ENCODE measurements at regions not wholly inside any gene's neighbourhood (a gene's known extent, or its start where the extent isn't known, plus 50 kb on each side); places are given as distances from the start of the nearest gene placed in this dataset.
A peak's percentile ranks its signal among the peaks of the same experiment; 100 is the strongest.
"Not testable (repeated sequence)": the region's sequence is repeated elsewhere in the genome, so short reads cannot be mapped to it uniquely, and the experiment has no call there.

DNA sequence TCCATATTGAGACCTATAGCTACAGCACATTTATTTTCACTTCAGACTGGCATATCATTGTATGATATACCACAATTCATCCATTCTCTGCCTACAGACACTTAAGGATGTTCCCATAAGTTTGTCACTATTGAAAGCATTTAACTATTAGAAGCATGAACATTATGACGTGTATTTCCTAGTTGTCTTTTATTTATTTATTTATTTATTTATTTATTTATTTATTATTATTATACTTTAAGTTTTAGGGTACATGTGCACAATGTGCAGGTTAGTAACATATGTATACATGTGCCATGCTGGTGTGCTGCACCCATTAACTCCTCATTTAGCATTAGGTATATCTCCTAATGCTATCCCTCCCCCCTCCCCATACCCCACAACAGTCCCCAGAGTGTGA is 448.0 kb downstream of the TMEM232 start:
- not testable (repeated sequence) for DNase-seq (ENCODE audit: low read depth in 2 of 3, low spot score in 2 of 3)

DNA sequence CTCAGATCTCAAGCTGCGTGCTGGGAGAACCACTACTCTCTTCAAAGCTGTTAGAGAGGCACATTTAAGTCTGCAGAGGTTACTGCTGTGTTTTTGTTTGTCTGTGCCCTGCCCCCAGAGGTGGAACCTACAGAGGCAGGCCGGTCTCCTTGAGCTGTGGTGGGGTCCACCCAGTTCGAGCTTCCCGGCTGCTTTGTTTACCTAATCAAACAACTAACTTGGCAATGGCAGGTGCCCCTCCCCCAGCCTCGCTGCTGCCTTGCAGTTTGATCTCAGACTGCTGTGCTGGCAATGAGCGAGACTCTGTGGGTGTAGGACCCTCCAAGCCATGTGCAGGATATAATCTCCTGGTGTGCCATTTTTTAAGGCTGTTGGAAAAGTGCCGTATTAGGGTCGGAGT is 442.4 kb downstream of the TMEM232 start:
- DNase-seq (ENCODE audit: low read depth in 2 of 3, low spot score in 2 of 3): not testable (repeated sequence)

DNA sequence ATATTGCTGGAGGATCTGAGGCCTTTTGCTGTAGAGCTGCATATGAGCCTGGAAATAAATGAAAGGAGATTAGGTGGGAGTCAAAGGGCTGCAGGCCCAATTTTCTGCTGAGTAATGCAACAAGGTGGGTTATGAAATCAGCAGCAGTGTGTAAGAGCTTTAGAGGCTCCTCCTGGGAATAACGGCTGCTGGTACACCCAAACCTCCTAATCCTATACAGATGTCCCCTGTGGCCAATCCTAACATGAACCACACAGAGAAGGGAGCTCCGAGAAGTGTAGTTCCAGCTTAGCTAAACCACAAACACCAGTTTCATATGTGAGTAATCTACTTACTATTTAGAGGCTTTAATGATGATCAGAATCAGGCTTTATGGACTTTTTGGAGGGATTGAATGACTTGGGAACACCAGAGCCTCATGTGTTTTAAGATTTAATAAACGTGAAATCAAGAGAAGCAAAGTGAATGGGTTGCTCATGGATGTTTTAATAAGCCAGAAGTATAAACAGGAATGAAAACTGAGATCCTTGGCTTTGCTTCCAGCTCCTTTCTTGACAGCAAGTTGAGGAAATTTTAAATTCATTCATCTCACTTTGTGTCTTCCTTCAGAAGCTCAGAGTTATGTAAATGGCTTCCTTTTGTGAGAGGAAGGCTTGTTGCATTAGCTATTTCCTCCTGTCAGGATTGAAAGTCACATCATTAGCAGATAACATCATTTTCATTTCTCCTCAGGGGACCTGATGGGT is 437.5 kb downstream of the TMEM232 start:
- DNase-seq (ENCODE audit: low read depth in 2 of 3, low spot score in 2 of 3): no peak

DNA sequence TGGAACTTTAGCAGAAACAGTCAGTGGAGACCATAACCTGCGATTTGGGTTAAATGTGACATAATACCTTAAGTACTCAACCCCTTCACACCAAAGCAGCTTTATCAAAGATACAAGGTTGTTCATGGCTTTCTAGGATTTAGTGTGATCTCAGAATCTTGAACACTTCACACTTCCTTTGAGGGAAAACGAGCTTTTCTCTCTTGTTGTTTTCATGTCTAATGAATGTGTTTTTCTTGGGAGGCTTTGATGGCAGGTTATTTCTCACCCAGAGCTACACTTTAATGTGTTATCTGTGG is 437.0 kb downstream of the TMEM232 start:
- DNase-seq (ENCODE audit: low read depth in 2 of 3, low spot score in 2 of 3): no peak

DNA sequence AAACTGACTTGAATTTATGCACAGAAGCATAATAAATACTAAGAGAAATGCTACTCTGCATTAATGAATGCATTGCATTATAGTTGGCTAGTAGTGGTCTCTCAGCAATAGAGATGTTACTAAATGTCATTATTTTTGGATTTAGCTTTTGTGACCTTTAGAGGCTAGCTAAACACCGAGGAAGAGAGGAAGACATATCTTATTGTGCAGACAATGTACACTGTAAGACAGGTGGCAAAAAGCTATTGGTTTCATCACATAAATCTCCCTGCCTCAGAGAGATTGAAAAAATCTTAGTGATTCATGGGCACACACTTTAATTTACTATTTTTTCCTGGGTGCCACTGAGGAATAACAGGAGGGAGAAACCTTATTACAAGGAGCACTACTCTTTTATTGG is 435.9 kb downstream of the TMEM232 start:
- no peak for DNase-seq (ENCODE audit: low read depth in 2 of 3, low spot score in 2 of 3)

- DNase-seq (ENCODE audit: low read depth in 2 of 3, low spot score in 2 of 3): no peak
These were observed 432.2 kb downstream of the TMEM232 start for GRCh38 chr5:110294281-110294680.

- no peak for DNase-seq (ENCODE audit: low read depth in 2 of 3, low spot score in 2 of 3)
These were observed 429.3 kb downstream of the TMEM232 start for GRCh38 chr5:110297152-110297670.

GRCh38 chr5:110304176-110304575 is 422.3 kb downstream of the TMEM232 start:
- no peak for DNase-seq (ENCODE audit: low read depth in 2 of 3, low spot score in 2 of 3)

DNA sequence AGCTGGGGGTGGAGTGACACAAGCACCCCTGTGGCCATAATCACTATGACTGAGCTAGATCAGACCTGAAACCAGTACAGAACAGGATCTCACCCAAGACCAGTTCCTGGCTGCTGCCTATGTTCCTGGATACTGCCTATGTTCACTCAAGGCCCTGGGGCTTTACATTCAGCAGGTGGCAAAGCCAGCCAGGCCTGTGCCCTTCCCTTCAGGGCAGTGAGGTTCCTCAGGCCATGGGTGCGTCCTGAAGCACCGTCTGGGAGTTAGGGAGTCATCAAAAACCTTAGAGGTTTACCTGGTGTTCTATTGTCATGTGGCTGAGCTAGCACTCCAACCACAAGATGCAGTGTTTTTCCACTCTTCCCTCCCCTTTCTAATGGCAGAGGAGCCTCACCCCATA is 419.8 kb downstream of the TMEM232 start:
- no peak for DNase-seq (ENCODE audit: low read depth in 2 of 3, low spot score in 2 of 3)

GRCh38 chr5:110309222-110309621 is 417.2 kb downstream of the TMEM232 start:
- DNase-seq (ENCODE audit: low read depth in 2 of 3, low spot score in 2 of 3): no peak

DNA sequence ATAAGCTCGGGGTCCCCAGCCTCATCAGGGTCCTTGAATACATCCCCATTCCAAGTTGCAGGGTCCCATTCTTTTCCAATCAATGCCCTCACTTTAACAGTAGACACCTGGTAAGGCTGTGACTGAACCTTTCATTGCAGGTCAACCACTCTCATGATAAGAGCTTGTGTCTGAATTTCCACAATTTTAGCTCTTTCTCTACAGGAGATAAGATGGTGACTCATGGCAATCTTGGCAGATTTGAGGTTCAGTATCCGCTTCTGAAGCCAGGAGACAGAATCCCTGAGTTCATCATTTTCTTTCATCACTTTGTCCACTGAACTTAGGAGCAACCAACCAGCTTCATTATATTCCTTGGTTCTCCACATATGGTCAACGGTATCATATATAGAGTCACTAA is 409.9 kb downstream of the TMEM232 start:
- DNase-seq (ENCODE audit: low read depth in 2 of 3, low spot score in 2 of 3): not testable (repeated sequence)

DNA sequence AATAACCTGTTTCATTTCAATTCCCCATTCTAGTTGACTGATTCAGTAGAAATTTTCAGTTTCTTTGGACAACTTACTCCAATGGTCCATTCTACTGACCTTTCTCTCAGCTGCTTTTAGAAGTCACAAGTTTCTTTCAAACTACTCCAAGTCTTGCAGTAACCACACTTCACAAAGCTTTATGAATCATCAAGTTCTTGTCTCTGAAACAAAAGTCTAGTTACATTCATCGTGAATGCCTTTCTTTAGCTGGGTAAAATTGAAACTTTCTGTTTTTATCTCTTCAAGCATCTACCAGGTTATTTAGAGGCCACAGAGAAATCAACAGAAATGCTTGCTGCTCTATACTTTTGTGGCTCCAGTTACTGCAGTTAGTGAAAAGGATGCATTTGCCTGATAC is 405.4 kb downstream of the TMEM232 start:
- DNase-seq (ENCODE audit: low read depth in 2 of 3, low spot score in 2 of 3): no peak

GRCh38 chr5:110323357-110323756 is 403.1 kb downstream of the TMEM232 start:
- DNase-seq (ENCODE audit: low read depth in 2 of 3, low spot score in 2 of 3): no peak

- DNase-seq (ENCODE audit: low read depth in 2 of 3, low spot score in 2 of 3): no peak
These were observed 402.6 kb downstream of the TMEM232 start for GRCh38 chr5:110323832-110324231.

- DNase-seq (ENCODE audit: low read depth in 2 of 3, low spot score in 2 of 3): no peak
These were observed 401.6 kb downstream of the TMEM232 start for GRCh38 chr5:110324876-110325275.

- no peak for DNase-seq (ENCODE audit: low read depth in 2 of 3, low spot score in 2 of 3)
These were observed 396.4 kb downstream of the TMEM232 start for GRCh38 chr5:110329955-110330525.

DNA sequence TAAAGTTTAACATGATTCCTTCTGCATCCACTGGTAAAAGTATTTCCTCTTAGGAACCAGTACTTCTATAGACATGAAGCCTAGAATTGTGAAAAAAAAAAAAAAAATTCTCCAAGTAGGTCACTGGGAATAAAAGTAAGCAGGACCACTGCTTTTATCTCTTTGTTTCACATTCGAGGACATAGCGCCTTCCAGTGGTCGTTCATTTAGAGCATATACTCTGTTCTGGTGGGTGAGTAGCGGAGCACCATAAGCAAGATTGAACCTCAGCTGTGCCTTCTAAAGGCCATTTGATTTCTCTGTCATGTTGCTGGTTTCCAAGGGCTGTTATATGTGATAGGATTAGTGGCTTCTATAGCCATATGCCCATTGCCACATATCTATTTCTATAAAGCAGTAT is 393.1 kb downstream of the TMEM232 start:
- DNase-seq (ENCODE audit: low read depth in 2 of 3, low spot score in 2 of 3): peak in 2 of 3 donors; percentile 0 to 23

DNA sequence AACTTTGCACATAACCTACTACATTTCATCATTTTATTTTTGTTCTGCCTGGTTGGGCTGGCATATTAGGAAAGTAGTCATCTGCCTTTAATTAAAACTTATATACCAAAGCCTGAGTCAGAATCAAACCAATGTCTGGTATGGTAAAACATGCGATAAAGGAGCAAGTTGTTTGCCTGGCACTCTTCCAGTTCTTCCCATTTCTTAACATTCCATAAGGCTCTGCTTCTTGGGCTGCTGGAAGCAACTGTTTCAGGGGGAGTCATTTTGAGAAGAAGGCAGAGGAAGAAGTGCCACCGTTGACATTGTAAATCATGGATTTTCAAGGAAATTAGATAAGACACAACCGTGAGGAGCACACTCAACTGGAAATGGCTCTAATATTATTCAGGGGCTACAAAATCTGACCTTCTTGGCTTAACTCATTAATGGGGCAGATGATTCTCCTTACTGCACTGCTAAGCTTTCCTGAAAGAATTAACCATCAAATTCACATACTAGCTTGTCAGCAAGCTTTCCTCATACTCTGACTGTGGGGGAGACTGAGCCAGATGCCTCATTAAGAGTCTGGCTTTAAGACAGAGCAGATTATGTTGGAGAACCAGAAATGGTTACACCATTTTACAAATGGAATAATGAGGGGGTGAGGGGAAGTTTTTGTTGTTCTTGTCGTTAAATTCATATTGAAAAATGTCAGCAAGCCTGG is 391.0 kb downstream of the TMEM232 start:
- no peak for DNase-seq (ENCODE audit: low read depth in 2 of 3, low spot score in 2 of 3)

- no peak for DNase-seq (ENCODE audit: low read depth in 2 of 3, low spot score in 2 of 3)
These were observed 388.0 kb downstream of the TMEM232 start for GRCh38 chr5:110338341-110339083.

DNA sequence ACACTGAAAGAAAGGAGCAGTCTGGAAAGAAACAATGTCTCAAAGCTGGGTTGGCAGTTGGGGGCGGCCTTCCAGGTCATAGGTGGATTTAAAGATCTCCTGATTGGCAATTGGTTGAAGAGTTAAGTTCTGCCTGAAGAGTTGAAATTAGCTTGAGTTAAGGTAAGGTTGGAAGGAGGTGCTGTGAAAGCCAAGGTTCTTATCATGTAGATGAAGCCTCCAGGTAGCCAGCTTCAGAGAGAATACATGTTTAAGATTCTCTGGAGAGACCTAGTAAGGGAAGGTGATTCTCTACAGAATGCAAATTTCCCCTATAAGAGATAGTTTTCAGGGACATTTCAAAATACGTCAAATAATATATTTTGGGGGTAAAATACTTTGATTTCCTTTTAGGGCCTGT is 387.1 kb downstream of the TMEM232 start:
- no peak for DNase-seq (ENCODE audit: low read depth in 2 of 3, low spot score in 2 of 3)

DNA sequence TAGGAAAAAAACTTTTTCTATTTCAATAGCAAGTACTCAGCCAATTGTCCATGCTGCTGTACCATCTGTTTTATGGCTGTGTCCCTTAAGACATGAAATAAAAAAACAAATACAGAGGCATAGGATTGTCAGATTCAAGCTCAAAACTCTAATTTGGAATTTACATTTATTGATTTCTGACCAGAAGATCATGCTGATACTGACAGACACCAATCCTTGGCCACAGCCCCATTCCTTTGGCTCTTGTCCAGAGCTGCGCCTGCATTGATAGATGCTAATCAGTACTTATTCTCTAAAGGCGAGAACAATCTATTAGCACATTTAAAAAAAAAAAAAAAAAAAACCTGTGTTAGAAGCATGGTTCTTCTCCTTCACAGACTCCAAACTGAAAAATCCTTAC is 384.6 kb downstream of the TMEM232 start:
- DNase-seq (ENCODE audit: low read depth in 2 of 3, low spot score in 2 of 3): no peak
